OCI-LY7 (cell line): ENCODE measurements at regions not wholly inside any gene's neighbourhood (a gene's known extent, or its start where the extent isn't known, plus 50 kb on each side); places are given as distances from the start of the nearest gene placed in this dataset. TPM values are rescaled to one million over a fixed set of nuclear protein-coding genes. Genes with fewer than 3 reads are reported as not detected.

Source experiments
- BruUV-seq: library from RNA; stranded (reverse); fragments of 400-500 nt; replicated peaks from 2 replicates; lab custom pipeline; 2021; lab: Mats Ljungman, UMichigan
- CTCF ChIA-PET: fragments of 300-600 bp; sonication (Branson Sonifier 250); formaldehyde crosslinking; loops from one replicate; lab custom pipeline; 2022; ENCODE audit warnings: antibody characterized with exemption; ENCODE audit not compliant: unreplicated experiment; lab: Charles Lee
- POLR2A ChIA-PET: fragments of 300-600 bp; sonication (Branson Sonifier 250); formaldehyde crosslinking; loops from one replicate; lab custom pipeline; 2022; ENCODE audit warnings: antibody characterized with exemption; lab: Charles Lee
- DNase-seq: peaks from one replicate; pipeline ENCODE4 v3.0.0-alpha.2; 2015; ENCODE audit warnings: low spot score
- H2AFZ ChIP-seq: fragments of 200-600 bp; sonication (generic), shearing (Covaris generic); 2 replicates; pipeline ENCODE4 v1.6.1; 2014; ENCODE audit warnings: mild to moderate bottlenecking, antibody characterized with exemption, low read length, moderate library complexity
- H3K27ac ChIP-seq: fragments of 200-600 bp; sonication (generic); 2 replicates; pipeline ENCODE4 v1.5.1; 2014; ENCODE audit warnings: mixed run types, low read depth, mild to moderate bottlenecking, moderate library complexity, low read length, inconsistent platforms; ENCODE audit not compliant: poor library complexity, severe bottlenecking
- H3K36me3 ChIP-seq: fragments of 200-600 bp; sonication (generic); 2 replicates; pipeline ENCODE4 v1.6.1; 2014; ENCODE audit warnings: mild to moderate bottlenecking, antibody characterized with exemption, low read length, moderate library complexity, mixed read lengths; ENCODE audit not compliant: insufficient read depth
- H3K4me1 ChIP-seq: fragments of 200-600 bp; sonication (generic); 2 replicates; pipeline ENCODE4 v1.5.1; 2014; ENCODE audit warnings: mild to moderate bottlenecking, low read length; ENCODE audit not compliant: insufficient read depth, poor library complexity, severe bottlenecking
- H3K4me2 ChIP-seq: fragments of 200-600 bp; sonication (generic); 2 replicates; pipeline ENCODE4 v1.6.1; 2014; ENCODE audit warnings: mild to moderate bottlenecking, low read length
- H3K4me3 ChIP-seq: fragments of 200-600 bp; sonication (generic); 2 replicates; pipeline ENCODE4 v1.5.1; 2014; ENCODE audit warnings: mild to moderate bottlenecking, low read depth, low read length; ENCODE audit not compliant: poor library complexity, severe bottlenecking
- H3K79me2 ChIP-seq: fragments of 200-600 bp; sonication (generic); 2 replicates; pipeline ENCODE4 v1.6.1; 2016; ENCODE audit warnings: low read depth, mild to moderate bottlenecking, low read length, moderate library complexity, mixed read lengths; ENCODE audit not compliant: insufficient read depth
- H3K9me2 ChIP-seq: fragments of 200-600 bp; sonication (generic); 2 replicates; pipeline ENCODE4 v1.6.1; 2016; ENCODE audit warnings: mild to moderate bottlenecking, low read length, mixed read lengths; ENCODE audit not compliant: insufficient read depth
- H3K9me3 ChIP-seq: fragments of 200-600 bp; sonication (generic); 2 replicates; pipeline ENCODE4 v1.6.1; 2014; ENCODE audit warnings: mild to moderate bottlenecking, mixed run types, low read length, mixed read lengths
- H4K20me1 ChIP-seq: fragments of 200-600 bp; sonication (generic); 2 replicates; pipeline ENCODE4 v1.6.1; 2014; ENCODE audit warnings: mild to moderate bottlenecking, antibody characterized with exemption, low read length, moderate library complexity, mixed read lengths; ENCODE audit not compliant: insufficient read depth
- EZH2phosphoT487 ChIP-seq: fragments of 200-600 bp; sonication (generic); IDR thresholded peaks from 2 replicates; pipeline ENCODE4 v1.6.1; 2018; ENCODE audit warnings: low read depth, borderline replicate concordance, mild to moderate bottlenecking, mixed run types, antibody characterized with exemption, low read length, moderate library complexity, mixed read lengths
- intact Hi-C: fragments of 100-400 bp; cut with micrococcal nuclease; formaldehyde crosslinking; loops from one replicate; pipeline ENCODE4 v1.10.0; 2022; ENCODE audit not compliant: unreplicated experiment
- microRNA-seq: library from miRNA; unstranded; fragments of <30 nt; microRNA quantifications from one replicate; pipeline ENCODE4 v1.2.0, GENCODE V29; 2022; ENCODE audit warnings: borderline replicate concordance
- small RNA-seq: library from RNA; depleted of rRNA; stranded (forward); fragments of <200 nt; gene quantifications from one replicate; pipeline ENCODE3, GENCODE V24; 2014
- TF ChIP-seq, protein P1 (sequence below): fragments of 200-600 bp; sonication (generic); conservative IDR thresholded peaks from 2 replicates; pipeline ENCODE4 v1.5.1; 2014; ENCODE audit warnings: mild to moderate bottlenecking, antibody characterized with exemption, low read length, moderate library complexity, mixed read lengths

DNA sequence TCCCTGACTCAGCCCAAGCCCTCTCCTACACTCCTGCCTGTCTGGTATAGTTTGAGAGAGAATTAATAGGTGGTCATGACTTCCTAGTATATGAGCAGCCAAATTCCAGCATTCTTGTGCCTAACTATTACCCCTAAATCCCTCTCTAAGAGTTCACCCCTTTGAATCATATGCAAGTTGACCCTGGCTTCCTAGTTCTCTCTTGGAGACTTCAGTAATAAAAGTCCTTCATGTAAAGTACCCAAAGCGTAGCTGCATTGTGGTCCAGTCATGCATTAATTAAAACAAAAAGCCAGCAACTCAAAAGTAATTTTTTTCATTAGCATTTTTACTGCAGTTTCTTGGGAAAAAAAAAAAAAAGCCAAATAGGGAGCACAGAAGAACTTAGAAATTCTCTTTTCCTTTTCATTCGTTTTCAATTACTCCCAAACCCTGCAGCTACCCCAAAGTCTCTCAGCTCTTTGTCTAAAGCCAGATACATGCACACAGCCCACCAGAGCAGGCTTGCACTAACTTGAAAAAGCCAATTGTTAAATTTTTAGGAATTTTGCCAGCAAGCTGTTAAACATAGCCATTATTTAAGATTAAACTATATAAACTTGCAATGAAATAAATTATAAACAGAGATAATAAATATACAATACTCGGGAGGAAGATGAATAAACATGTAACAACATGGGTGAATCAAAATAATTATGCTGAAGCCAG is 50.1 kb upstream of the STT3B start:
- no peak for DNase-seq
- intact Hi-C loops = no loop called here
- Histone ChIP-seq H3K4me2 (no peak overlapping the region), H3K4me3 (no peak overlapping the region), H3K79me2 (no peaks in the 10 kb centered on the region), H3K9me3 (no peaks in the 10 kb centered on the region), H3K27ac (no peak overlapping the region), H3K4me1 (peaks cover 6% of the 10 kb centered on the region), H3K9me2 (no peaks in the 10 kb centered on the region), H4K20me1 (no peaks in the 10 kb centered on the region), H2AFZ (no peak overlapping the region), H3K36me3 (no peaks in the 10 kb centered on the region)
- CTCF ChIA-PET = no interaction called here
- no TSS peak for BruUV-seq
- TF ChIP-seq, protein P1, sequence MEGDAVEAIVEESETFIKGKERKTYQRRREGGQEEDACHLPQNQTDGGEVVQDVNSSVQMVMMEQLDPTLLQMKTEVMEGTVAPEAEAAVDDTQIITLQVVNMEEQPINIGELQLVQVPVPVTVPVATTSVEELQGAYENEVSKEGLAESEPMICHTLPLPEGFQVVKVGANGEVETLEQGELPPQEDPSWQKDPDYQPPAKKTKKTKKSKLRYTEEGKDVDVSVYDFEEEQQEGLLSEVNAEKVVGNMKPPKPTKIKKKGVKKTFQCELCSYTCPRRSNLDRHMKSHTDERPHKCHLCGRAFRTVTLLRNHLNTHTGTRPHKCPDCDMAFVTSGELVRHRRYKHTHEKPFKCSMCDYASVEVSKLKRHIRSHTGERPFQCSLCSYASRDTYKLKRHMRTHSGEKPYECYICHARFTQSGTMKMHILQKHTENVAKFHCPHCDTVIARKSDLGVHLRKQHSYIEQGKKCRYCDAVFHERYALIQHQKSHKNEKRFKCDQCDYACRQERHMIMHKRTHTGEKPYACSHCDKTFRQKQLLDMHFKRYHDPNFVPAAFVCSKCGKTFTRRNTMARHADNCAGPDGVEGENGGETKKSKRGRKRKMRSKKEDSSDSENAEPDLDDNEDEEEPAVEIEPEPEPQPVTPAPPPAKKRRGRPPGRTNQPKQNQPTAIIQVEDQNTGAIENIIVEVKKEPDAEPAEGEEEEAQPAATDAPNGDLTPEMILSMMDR = no peak
- no peak for TF ChIP-seq EZH2phosphoT487
- POLR2A ChIA-PET = interaction anchor here (0.6 to 1.1 kb wide), 4 partner anchors 17 to 712 kb away, joined by 3 to 4 read pairs (median 3); no protein-coding TSS in a partner anchor

Small RNA genes lying in the stretch of these regions (microRNA-seq; reads per million reads assigned to microRNA genes)
- gene MIR466 = 12.9 reads per million, percentile 18 among the genes with 10 or more reads in this experiment

Small RNA genes lying in the stretch of these regions (small RNA-seq; reads per million reads assigned to genes)
- gene MIR466 = not detected
- not detected for gene RNA5SP127
